Nephron (organoid): ENCODE measurements at regions not wholly inside any gene's neighbourhood (a gene's known extent, or its start where the extent isn't known, plus 50 kb on each side); places are given as distances from the start of the nearest gene placed in this dataset.

Experiments
- H3K27ac Mint-ChIP-seq, 3 experiments: 2 replicates each; pipeline ENCODE4 v1.8.0; 2020; ENCODE audit warnings: mixed read lengths in 3 of 3, mild to moderate bottlenecking in 2 of 3, moderate library complexity in 1 of 3
- H3K27me3 Mint-ChIP-seq: 2 replicates; pipeline ENCODE4 v1.8.0; 2021; ENCODE audit warnings: low read depth, mild to moderate bottlenecking, moderate library complexity, mixed read lengths
- H3K36me3 Mint-ChIP-seq: 2 replicates; pipeline ENCODE4 v1.8.0; 2020; ENCODE audit warnings: low read depth, mixed read lengths
- H3K4me1 Mint-ChIP-seq: 2 replicates; pipeline ENCODE4 v1.8.0; 2020; ENCODE audit warnings: mixed read lengths
- H3K4me3 Mint-ChIP-seq, 3 experiments: 2 replicates each; pipeline ENCODE4 v1.8.0; 2020; ENCODE audit warnings: mild to moderate bottlenecking in 3 of 3, mixed read lengths in 3 of 3, moderate library complexity in 2 of 3
- H3K9me3 Mint-ChIP-seq: 2 replicates; pipeline ENCODE4 v1.8.0; 2020; ENCODE audit warnings: mixed read lengths
- CTCF ChIP-seq, 3 experiments: fragments of 200-600 bp; sonication (generic); IDR thresholded peaks; one replicate each; pipeline ENCODE4 v1.5.0; 2021; ENCODE audit warnings: antibody characterized with exemption in 3 of 3; ENCODE audit not compliant: unreplicated experiment in 3 of 3

DNA sequence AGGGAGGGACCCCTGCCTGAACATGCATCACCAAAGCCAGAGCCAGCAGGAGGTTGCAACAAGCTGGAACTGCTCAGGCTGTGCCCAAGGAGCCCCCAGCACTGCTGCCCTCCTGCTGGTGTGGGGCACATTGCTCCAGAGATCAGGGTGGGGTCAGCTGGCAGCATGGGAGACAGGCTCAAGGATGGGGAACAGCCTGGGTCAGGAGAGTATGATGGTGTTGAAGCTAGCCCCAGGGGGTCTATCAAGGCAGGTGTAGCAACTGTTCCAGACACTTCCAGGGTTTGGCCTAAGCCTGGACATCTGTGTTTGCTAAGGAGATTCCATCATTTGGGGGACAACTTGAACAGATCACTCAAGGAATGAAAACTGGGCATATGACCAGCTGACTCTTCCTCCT, 133.1 kb downstream of the ATPSCKMT start:
- Mint-ChIP-seq H3K4me1 (no peaks in the 10 kb centered on the region), H3K27ac (no peak overlapping the region), H3K27me3 (no peaks in the 10 kb centered on the region), H3K4me3 (no peak overlapping the region), H3K36me3 (no peaks in the 10 kb centered on the region), H3K9me3 (peaks cover 5% of the 10 kb centered on the region)
- no peak for TF ChIP-seq CTCF (IDR thresholded peaks at IDR 0.05; ENCODE audit: unreplicated experiment in 3 of 3)

GRCh38 chr5:10115669-10116068, 134.0 kb downstream of the ATPSCKMT start:
- peaks cover 5% of the 10 kb centered on the region for H3K9me3 Mint-ChIP-seq
- no peaks in the 10 kb centered on the region for H3K4me1 Mint-ChIP-seq
- no peaks in the 10 kb centered on the region for H3K27me3 Mint-ChIP-seq
- no peak overlapping the region for H3K27ac Mint-ChIP-seq
- no peaks in the 10 kb centered on the region for H3K36me3 Mint-ChIP-seq
- TF ChIP-seq CTCF (IDR thresholded peaks at IDR 0.05; ENCODE audit: unreplicated experiment in 3 of 3): no peak
- H3K4me3 Mint-ChIP-seq: no peak overlapping the region

DNA sequence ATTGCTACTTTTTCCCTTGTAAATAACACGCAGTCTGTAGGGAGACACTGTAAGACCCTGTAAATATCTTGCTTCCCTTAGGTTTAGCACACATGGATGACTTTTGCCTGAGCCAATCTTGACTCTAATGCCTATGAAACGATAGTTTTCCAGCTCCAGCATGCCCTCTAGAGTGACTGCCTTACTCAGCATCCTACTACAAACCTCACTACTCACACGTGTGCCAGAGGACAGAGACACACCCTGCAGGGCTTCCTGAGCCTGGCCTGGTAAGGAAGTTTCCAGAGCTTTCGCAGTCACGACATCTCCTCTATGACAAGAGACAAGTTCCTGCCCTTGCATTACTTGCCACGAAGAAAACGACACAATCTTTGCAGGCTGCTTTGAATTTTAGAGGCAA, 138.1 kb downstream of the ATPSCKMT start:
- no peaks in the 10 kb centered on the region for H3K4me1 Mint-ChIP-seq
- H3K27ac Mint-ChIP-seq: peak overlapping the region in 1 of 3 experiments; percentile 8
- no peaks in the 10 kb centered on the region for H3K36me3 Mint-ChIP-seq
- no peak overlapping the region for H3K4me3 Mint-ChIP-seq
- peak; percentile 25 to 51 (median 30) for TF ChIP-seq CTCF (IDR thresholded peaks at IDR 0.05; ENCODE audit: unreplicated experiment in 3 of 3)
- peaks cover 5% of the 10 kb centered on the region for H3K27me3 Mint-ChIP-seq
- no peaks in the 10 kb centered on the region for H3K9me3 Mint-ChIP-seq

DNA sequence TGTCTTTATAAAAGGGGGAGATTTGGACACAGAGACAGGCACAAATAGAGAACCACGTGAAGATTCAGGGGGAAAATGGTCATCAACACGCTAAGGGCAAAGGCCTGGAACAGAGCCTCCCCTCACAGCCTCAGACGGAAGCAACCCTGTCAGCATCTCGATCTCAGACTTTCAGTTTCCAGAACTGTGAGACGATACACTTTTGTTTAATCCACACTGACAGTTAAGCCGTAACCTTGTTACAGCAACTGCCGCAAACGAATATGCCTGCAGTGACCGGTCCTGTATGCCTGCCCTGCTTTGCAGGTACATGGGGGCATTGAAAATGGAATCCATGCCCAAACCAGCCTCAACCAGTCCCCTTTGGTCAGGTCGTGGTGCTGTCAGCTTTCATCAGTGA, 139.5 kb downstream of the ATPSCKMT start:
- H3K27me3 Mint-ChIP-seq: peaks cover 5% of the 10 kb centered on the region
- H3K27ac Mint-ChIP-seq: no peak overlapping the region
- H3K9me3 Mint-ChIP-seq: no peaks in the 10 kb centered on the region
- no peaks in the 10 kb centered on the region for H3K4me1 Mint-ChIP-seq
- no peaks in the 10 kb centered on the region for H3K36me3 Mint-ChIP-seq
- H3K4me3 Mint-ChIP-seq: no peak overlapping the region
- TF ChIP-seq CTCF (IDR thresholded peaks at IDR 0.05; ENCODE audit: unreplicated experiment in 3 of 3): no peak

DNA sequence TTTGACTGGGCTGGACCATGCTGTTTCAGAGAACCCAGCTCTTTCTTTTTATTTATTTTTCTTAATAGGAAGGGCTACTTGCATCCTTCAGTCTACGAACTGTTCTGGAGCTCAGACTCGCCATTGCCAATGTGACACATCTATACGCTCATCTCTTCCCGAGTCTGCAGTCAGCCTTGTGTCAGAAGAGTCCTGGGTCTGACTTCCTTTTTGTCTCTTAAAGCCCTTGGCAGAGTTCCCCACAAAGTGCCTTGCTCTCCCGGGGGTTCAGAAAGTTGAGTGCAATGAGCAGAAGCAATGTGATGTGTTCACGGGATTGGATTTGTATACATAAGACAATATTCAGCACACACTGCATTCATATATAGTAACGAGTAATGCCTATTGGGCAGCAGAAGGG, 140.4 kb downstream of the ATPSCKMT start:
- H3K27ac Mint-ChIP-seq: no peak overlapping the region
- H3K36me3 Mint-ChIP-seq: no peaks in the 10 kb centered on the region
- no peaks in the 10 kb centered on the region for H3K4me1 Mint-ChIP-seq
- TF ChIP-seq CTCF (IDR thresholded peaks at IDR 0.05; ENCODE audit: unreplicated experiment in 3 of 3): no peak
- no peaks in the 10 kb centered on the region for H3K9me3 Mint-ChIP-seq
- H3K27me3 Mint-ChIP-seq: peaks cover 5% of the 10 kb centered on the region
- no peak overlapping the region for H3K4me3 Mint-ChIP-seq

- no peak for TF ChIP-seq CTCF (IDR thresholded peaks at IDR 0.05; ENCODE audit: unreplicated experiment in 3 of 3)
- H3K27ac Mint-ChIP-seq: no peak overlapping the region
- peaks cover 5% of the 10 kb centered on the region for H3K27me3 Mint-ChIP-seq
- peaks cover 4% of the 10 kb centered on the region for H3K9me3 Mint-ChIP-seq
- H3K36me3 Mint-ChIP-seq: no peaks in the 10 kb centered on the region
- no peaks in the 10 kb centered on the region for H3K4me1 Mint-ChIP-seq
- no peak overlapping the region for H3K4me3 Mint-ChIP-seq
Observed at GRCh38 chr5:10106806-10107205, 142.9 kb downstream of the ATPSCKMT start.
